ENCODE measurements at regions not wholly inside any gene's neighbourhood (a gene's known extent, or its start where the extent isn't known, plus 50 kb on each side); places are given as distances from the start of the nearest gene placed in this dataset.

- no peak for TF ChIP-seq CTCF (IDR thresholded peaks at IDR 0.05)
- no peak for TF ChIP-seq POLR2A (IDR thresholded peaks at IDR 0.05)
- TF ChIP-seq EP300 (IDR thresholded peaks at IDR 0.05), result no peak
These were observed 141.4 kb downstream of the PLK2 start for GRCh38 chr5:58318468-58318867.

Data from ovary (tissue), 3 donors.